Loucy (cell line): ENCODE measurements at regions not wholly inside any gene's neighbourhood (a gene's known extent, or its start where the extent isn't known, plus 50 kb on each side); places are given as distances from the start of the nearest gene placed in this dataset.

Source experiments
- CTCF ChIP-seq: fragments of 200-600 bp; sonication (generic); conservative IDR thresholded peaks from 2 replicates; pipeline ENCODE4 v1.5.1; 2014; ENCODE audit warnings: mild to moderate bottlenecking, antibody characterized with exemption, low read length
- EZH2phosphoT487 ChIP-seq: fragments of 200-600 bp; IDR thresholded peaks from 2 replicates; pipeline ENCODE4 v1.6.1; 2018; ENCODE audit warnings: antibody characterized with exemption, mild to moderate bottlenecking, moderate library complexity, borderline replicate concordance

- TF ChIP-seq CTCF: no peak
- no peak for TF ChIP-seq EZH2phosphoT487
These were observed 53.8 kb upstream of the RXRA start for GRCh38 chr9:134272302-134273023.
